Upper lobe of left lung (tissue), 4 donors: ENCODE measurements at regions not wholly inside any gene's neighbourhood (a gene's known extent, or its start where the extent isn't known, plus 50 kb on each side); places are given as distances from the start of the nearest gene placed in this dataset.

Source experiments
- CTCF ChIP-seq, 6 experiments: fragments of 450-650 bp in 4 of 6; fragments of 200-600 bp in 2 of 6; sonication (generic) in 2 of 6; IDR thresholded peaks; one replicate each; pipeline ENCODE4 v1.5.1; 2016 to 2019; ENCODE audit warnings: antibody characterized with exemption in 6 of 6
- EP300 ChIP-seq, 4 donors: sonication (generic); formaldehyde crosslinking; IDR thresholded peaks; one replicate each; pipeline ENCODE4 v1.5.1; 2017; ENCODE audit warnings: antibody characterized with exemption in 4 of 4, control low read depth in 2 of 4
- POLR2A ChIP-seq, 4 donors: fragments of 450-650 bp; IDR thresholded peaks; one replicate each; pipeline ENCODE4 v1.5.1; 2016 to 2017; ENCODE audit warnings: antibody characterized with exemption in 4 of 4, mild to moderate bottlenecking in 2 of 4
- POLR2AphosphoS5 ChIP-seq, 2 donors: sonication (generic); formaldehyde crosslinking; IDR thresholded peaks; one replicate each; pipeline ENCODE4 v1.5.1; 2017; ENCODE audit warnings: antibody characterized with exemption in 2 of 2

GRCh38 chr11:28649922-28650321 lies 541.7 kb downstream of the METTL15 start:
- no peak for TF ChIP-seq CTCF (IDR thresholded peaks at IDR 0.05)
- TF ChIP-seq EP300 (IDR thresholded peaks at IDR 0.05): no peak
- no peak for TF ChIP-seq POLR2A (IDR thresholded peaks at IDR 0.05)
- TF ChIP-seq POLR2AphosphoS5 (IDR thresholded peaks at IDR 0.05): no peak
